H9 (cell line): ENCODE measurements at regions not wholly inside any gene's neighbourhood (a gene's known extent, or its start where the extent isn't known, plus 50 kb on each side); places are given as distances from the start of the nearest gene placed in this dataset.

Experiments used
- DNase-seq: peaks from one replicate; pipeline ENCODE4 v3.0.0-alpha.2; 2017
- H2AFZ ChIP-seq: one replicate; pipeline ENCODE4 v1.6.1; 2013; ENCODE audit warnings: mild to moderate bottlenecking, low read length, control low read depth, moderate library complexity
- H2AK5ac ChIP-seq: 2 replicates; pipeline ENCODE4 v1.6.1; 2013; ENCODE audit warnings: low read length, control low read depth, mixed read lengths; ENCODE audit not compliant: insufficient read length
- H2BK120ac ChIP-seq: one replicate; pipeline ENCODE4 v1.6.1; 2013; ENCODE audit warnings: low read depth, mild to moderate bottlenecking, low read length, control low read depth, inconsistent platforms; ENCODE audit not compliant: poor library complexity, severe bottlenecking
- H2BK12ac ChIP-seq: 2 replicates; pipeline ENCODE4 v1.6.1; 2013; ENCODE audit warnings: low read length, control low read depth, mixed read lengths, low read depth; ENCODE audit not compliant: insufficient read length
- H2BK15ac ChIP-seq: 2 replicates; pipeline ENCODE4 v1.6.1; 2013; ENCODE audit warnings: low read depth, low read length, control low read depth
- H2BK20ac ChIP-seq: one replicate; pipeline ENCODE4 v1.6.1; 2013; ENCODE audit warnings: low read depth, mild to moderate bottlenecking, low read length, control low read depth, inconsistent platforms; ENCODE audit not compliant: poor library complexity, severe bottlenecking
- H2BK5ac ChIP-seq: 2 replicates; pipeline ENCODE4 v1.6.1; 2013; ENCODE audit warnings: low read length, control low read depth, mixed read lengths; ENCODE audit not compliant: insufficient read length
- H3K14ac ChIP-seq: 2 replicates; pipeline ENCODE4 v1.6.1; 2013; ENCODE audit warnings: low read length, control low read depth; ENCODE audit not compliant: insufficient read depth
- H3K18ac ChIP-seq: 2 replicates; pipeline ENCODE4 v1.6.1; 2013; ENCODE audit warnings: low read depth, mild to moderate bottlenecking, mixed read lengths, low read length, control low read depth; ENCODE audit not compliant: insufficient read length
- H3K23ac ChIP-seq: 2 replicates; pipeline ENCODE4 v1.6.1; 2013; ENCODE audit warnings: low read length, control low read depth, mixed read lengths, low read depth; ENCODE audit not compliant: insufficient read length
- H3K23me2 ChIP-seq: 2 replicates; pipeline ENCODE4 v1.6.1; 2013; ENCODE audit warnings: low read depth, mild to moderate bottlenecking, mixed read lengths, low read length, control low read depth; ENCODE audit not compliant: insufficient read length, poor library complexity, severe bottlenecking
- H3K27ac ChIP-seq: 2 replicates; pipeline ENCODE4 v1.5.1; 2013; ENCODE audit warnings: low read length, control low read depth, mixed read lengths, low read depth; ENCODE audit not compliant: insufficient read length
- H3K27me3 ChIP-seq: 2 replicates; pipeline ENCODE4 v1.6.1; 2013; ENCODE audit warnings: low read length, control low read depth, inconsistent platforms; ENCODE audit not compliant: insufficient read depth
- H3K4ac ChIP-seq: 2 replicates; pipeline ENCODE4 v1.6.1; 2013; ENCODE audit warnings: low read depth, mild to moderate bottlenecking, control low read depth, inconsistent platforms, low read length, moderate library complexity
- H3K4me1 ChIP-seq: 2 replicates; pipeline ENCODE4 v1.6.1; 2013; ENCODE audit warnings: low read length, control low read depth, inconsistent platforms; ENCODE audit not compliant: insufficient read depth
- H3K4me2 ChIP-seq: 2 replicates; pipeline ENCODE4 v1.6.1; 2013; ENCODE audit warnings: low read length, control low read depth, mixed read lengths; ENCODE audit not compliant: insufficient read length, insufficient read depth
- H3K56ac ChIP-seq: 2 replicates; pipeline ENCODE4 v1.6.1; 2013; ENCODE audit warnings: low read depth, mild to moderate bottlenecking, mixed read lengths, low read length, control low read depth; ENCODE audit not compliant: insufficient read length
- H3K79me1 ChIP-seq: 2 replicates; pipeline ENCODE4 v1.6.1; 2013; ENCODE audit warnings: low read depth, mild to moderate bottlenecking, moderate library complexity, low read length, control low read depth, inconsistent platforms; ENCODE audit not compliant: insufficient read depth, poor library complexity, severe bottlenecking
- H3K79me2 ChIP-seq: 2 replicates; pipeline ENCODE4 v1.6.1; 2013; ENCODE audit warnings: low read length, control low read depth, inconsistent platforms; ENCODE audit not compliant: insufficient read depth
- H3K9ac ChIP-seq: 2 replicates; pipeline ENCODE4 v1.6.1; 2013; ENCODE audit warnings: low read length, control low read depth, mixed read lengths; ENCODE audit not compliant: insufficient read length; ENCODE audit errors: extremely low read depth
- H3K9me3 ChIP-seq: one replicate; pipeline ENCODE4 v1.6.1; 2013; ENCODE audit warnings: low read depth, low read length, inconsistent platforms; ENCODE audit not compliant: control insufficient read depth
- H3T11ph ChIP-seq: one replicate; pipeline ENCODE4 v1.6.1; 2013; ENCODE audit warnings: mild to moderate bottlenecking, low read length, control low read depth, inconsistent platforms
- H4K20me1 ChIP-seq: one replicate; pipeline ENCODE4 v1.6.1; 2013; ENCODE audit not compliant: control insufficient read depth, insufficient read length, insufficient read depth
- H4K5ac ChIP-seq: 2 replicates; pipeline ENCODE4 v1.6.1; 2013; ENCODE audit warnings: low read depth, mild to moderate bottlenecking, mixed read lengths, low read length, control low read depth; ENCODE audit not compliant: insufficient read length
- H4K8ac ChIP-seq: replicated peaks from 2 replicates; pipeline ENCODE4 v1.6.1; 2013; ENCODE audit warnings: low read length, control low read depth, mixed read lengths, low read depth; ENCODE audit not compliant: insufficient read length
- H4K91ac ChIP-seq: 2 replicates; pipeline ENCODE4 v1.6.1; 2013; ENCODE audit warnings: low read depth, mild to moderate bottlenecking, moderate library complexity, mixed read lengths, low read length, control low read depth; ENCODE audit not compliant: insufficient read length
- H3K27ac Mint-ChIP-seq, 3 experiments: 2 replicates in 2 of 3; 3 replicates in 1 of 3; pipeline ENCODE4 v1.8.0; 2020 to 2021; ENCODE audit warnings: mixed read lengths in 3 of 3, mild to moderate bottlenecking in 1 of 3, moderate library complexity in 1 of 3
- H3K27me3 Mint-ChIP-seq: 2 replicates; pipeline ENCODE4 v1.8.0; 2021; ENCODE audit warnings: low read depth, mild to moderate bottlenecking, moderate library complexity, mixed read lengths
- H3K36me3 Mint-ChIP-seq, 3 experiments: 2 replicates in 2 of 3; 3 replicates in 1 of 3; pipeline ENCODE4 v1.8.0; 2020 to 2021; ENCODE audit warnings: low read depth in 3 of 3, mixed read lengths in 3 of 3; ENCODE audit not compliant: insufficient read depth in 1 of 3
- H3K4me1 Mint-ChIP-seq, 2 experiments: 2 replicates each; pipeline ENCODE4 v1.8.0; 2020; ENCODE audit warnings: mixed read lengths in 2 of 2
- H3K4me3 Mint-ChIP-seq, 2 experiments: 2 replicates in 1 of 2; 3 replicates in 1 of 2; pipeline ENCODE4 v1.8.0; 2020 to 2021; ENCODE audit warnings: mild to moderate bottlenecking in 2 of 2, mixed read lengths in 2 of 2, moderate library complexity in 1 of 2
- H3K9me3 Mint-ChIP-seq, 2 experiments: 2 replicates in 1 of 2; 3 replicates in 1 of 2; pipeline ENCODE4 v1.8.0; 2020; ENCODE audit warnings: mild to moderate bottlenecking in 2 of 2, mixed read lengths in 2 of 2, moderate library complexity in 1 of 2
- CTCF ChIP-seq: fragments of 200-600 bp; sonication (generic); conservative IDR thresholded peaks from 3 replicates; pipeline ENCODE4 v1.8.0; 2021; ENCODE audit warnings: antibody characterized with exemption, mild to moderate bottlenecking
- WGBS: extraction: QIAGEN DNeasy Blood & Tissue Kit; methylation state at CpG from one replicate; pipeline ENCODE4 v1.1.7; 2013; ENCODE audit warnings: missing lambda C conversion rate, low lambda C conversion rate, mixed read lengths; ENCODE audit not compliant: insufficient read length; ENCODE audit errors: extremely low coverage; 5-methylcytosine and 5-hydroxymethylcytosine counted together

DNA sequence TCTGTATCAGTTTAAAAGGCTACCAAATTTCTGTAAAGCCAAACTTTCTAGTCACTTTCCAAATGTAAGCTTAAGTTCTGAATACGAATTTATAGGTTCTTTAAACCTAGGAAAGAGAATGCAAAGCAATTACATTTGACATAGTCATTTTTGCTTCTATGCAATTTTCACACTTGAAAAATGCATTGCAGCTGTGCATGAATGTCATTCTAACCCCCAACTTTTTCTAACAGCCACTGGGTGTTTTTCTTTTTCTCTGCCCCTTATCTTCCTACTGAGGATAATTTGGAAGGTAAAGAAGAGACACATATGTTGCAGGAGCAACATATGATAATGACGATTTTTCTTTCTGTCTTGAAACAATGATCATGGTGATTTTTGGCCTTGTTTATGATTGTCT is 537.5 kb downstream of the SPRY1 start:
- Histone ChIP-seq H2BK12ac (no peak overlapping the region), H3K79me2 (no peaks in the 10 kb centered on the region), H3K56ac (no peak overlapping the region), H2AK5ac (no peak overlapping the region), H4K20me1 (no peaks in the 10 kb centered on the region), H2BK20ac (no peak overlapping the region), H3K4ac (no peak overlapping the region), H2BK5ac (no peak overlapping the region), H3T11ph (no peak overlapping the region), H3K23ac (no peak overlapping the region), H4K5ac (no peak overlapping the region), H3K27me3 (no peaks in the 10 kb centered on the region), H2BK120ac (no peak overlapping the region), H3K18ac (no peak overlapping the region), H3K79me1 (no peaks in the 10 kb centered on the region), H3K27ac (no peak overlapping the region), H3K4me1 (no peaks in the 10 kb centered on the region), H3K4me2 (no peak overlapping the region), H2AFZ (no peak overlapping the region), H4K91ac (no peak overlapping the region), H3K23me2 (no peaks in the 10 kb centered on the region), H3K14ac (no peak overlapping the region), H3K9ac (no peak overlapping the region), H2BK15ac (no peak overlapping the region), H3K9me3 (no peaks in the 10 kb centered on the region), H4K8ac (no peak overlapping the region)
- WGBS: no CpG with 5 or more reads among the region's 2 CpGs
- no peak for TF ChIP-seq CTCF
- Mint-ChIP-seq H3K36me3 (no peaks in the 10 kb centered on the region; a peak in 2 of 7 replicates), H3K4me1 (peaks cover 0 to 4% of the 10 kb centered on the region in 2 experiments; a peak in 2 of 4 replicates), H3K27ac (no peak overlapping the region), H3K4me3 (no peak overlapping the region), H3K27me3 (no peaks in the 10 kb centered on the region), H3K9me3 (no peaks in the 10 kb centered on the region)
- no peak for DNase-seq
